T-helper 1 cell treated with Interleukin-12 subunit alpha and Interleukin-12 subunit beta and Interleukin-4 antibody, amounts not matched to agents 30 ng/mL and 1 ng/mL, for 36 hours (primary cell): ENCODE measurements at regions not wholly inside any gene's neighbourhood (a gene's known extent, or its start where the extent isn't known, plus 50 kb on each side); places are given as distances from the start of the nearest gene placed in this dataset.

Source experiments
- intact Hi-C: fragments of 100-400 bp; cut with micrococcal nuclease; formaldehyde crosslinking; loops from one replicate; pipeline ENCODE4 v1.15.1; 2024

- intact Hi-C loops: no loop called here
These were observed 134.9 kb upstream of the LEF1 start for GRCh38 chr4:108303488-108304177.

- intact Hi-C loops: no loop called here
These were observed 133.0 kb upstream of the LEF1 start for GRCh38 chr4:108301545-108302251.

- intact Hi-C loops: no loop called here
These were observed 128.9 kb upstream of the LEF1 start for GRCh38 chr4:108297605-108298004.

GRCh38 chr4:108292229-108292628, 123.5 kb upstream of the LEF1 start:
- intact Hi-C loops: no loop called here

GRCh38 chr4:108291137-108291536, 122.4 kb upstream of the LEF1 start:
- intact Hi-C loops: no loop called here

- intact Hi-C loops: no loop called here
These were observed 119.2 kb upstream of the LEF1 start for GRCh38 chr4:108287834-108288413.

GRCh38 chr4:108280072-108280471, 111.3 kb upstream of the LEF1 start:
- intact Hi-C loops: no loop called here

- intact Hi-C loops: no loop called here
These were observed 108.0 kb upstream of the LEF1 start for GRCh38 chr4:108276690-108277089.

- intact Hi-C loops: no loop called here
These were observed 104.3 kb upstream of the LEF1 start for GRCh38 chr4:108272986-108273385.

GRCh38 chr4:108272561-108272960, 103.8 kb upstream of the LEF1 start:
- intact Hi-C loops: no loop called here

- intact Hi-C loops: no loop called here
These were observed 103.3 kb upstream of the LEF1 start for GRCh38 chr4:108272046-108272445.

- intact Hi-C loops: loop anchor here (2.0 kb wide), 1 partner anchor 152 kb away; no protein-coding TSS in a partner anchor
These were observed 102.0 kb upstream of the LEF1 start for GRCh38 chr4:108270466-108271450.

GRCh38 chr4:108264693-108265092, 96.0 kb upstream of the LEF1 start:
- intact Hi-C loops: no loop called here

- intact Hi-C loops: no loop called here
These were observed 94.3 kb upstream of the LEF1 start for GRCh38 chr4:108263057-108263456.

- intact Hi-C loops: no loop called here
These were observed 92.3 kb upstream of the LEF1 start for GRCh38 chr4:108261026-108261425.

GRCh38 chr4:108256538-108256937, 87.8 kb upstream of the LEF1 start:
- intact Hi-C loops: no loop called here

- intact Hi-C loops: no loop called here
These were observed 86.5 kb upstream of the LEF1 start for GRCh38 chr4:108255203-108255747.

GRCh38 chr4:108249397-108249796, 80.7 kb upstream of the LEF1 start:
- intact Hi-C loops: no loop called here

- intact Hi-C loops: no loop called here
These were observed 78.8 kb upstream of the LEF1 start for GRCh38 chr4:108247387-108248049.

GRCh38 chr4:108244606-108245005, 75.9 kb upstream of the LEF1 start:
- intact Hi-C loops: no loop called here

GRCh38 chr4:108240366-108240765, 71.6 kb upstream of the LEF1 start:
- intact Hi-C loops: no loop called here
